Activated CD4-positive, alpha-beta T cell treated with anti-CD3 and anti-CD28 coated beads for 36 hours (primary cell): ENCODE measurements at regions not wholly inside any gene's neighbourhood (a gene's known extent, or its start where the extent isn't known, plus 50 kb on each side); places are given as distances from the start of the nearest gene placed in this dataset.

Experiments used
- ATAC-seq: fragments of 200-7000 bp; cut with Tn5 transposase; one replicate; pipeline ENCODE4 v1.10.0; 2021; ENCODE audit warnings: mild to moderate bottlenecking, moderate library complexity
- CTCF ChIA-PET: fragments of 350-600 bp; sonication (Branson Sonifier 250); formaldehyde crosslinking; loops from one replicate; lab custom pipeline; 2021; ENCODE audit warnings: antibody characterized with exemption; lab: Charles Lee
- POLR2A ChIA-PET: fragments of 350-600 bp; sonication (Branson Sonifier 250); formaldehyde crosslinking; loops from one replicate; lab custom pipeline; 2021; ENCODE audit warnings: antibody characterized with exemption, inconsistent platforms; lab: Charles Lee
- DNase-seq: peaks from one replicate; pipeline ENCODE4 v3.0.0-alpha.2; 2020
- H3K27ac Mint-ChIP-seq: one replicate; pipeline ENCODE4 v1.8.0; 2021; ENCODE audit warnings: mixed read lengths
- H3K27me3 Mint-ChIP-seq: one replicate; pipeline ENCODE4 v1.8.0; 2021; ENCODE audit warnings: mixed read lengths
- H3K36me3 Mint-ChIP-seq: one replicate; pipeline ENCODE4 v1.8.0; 2021; ENCODE audit warnings: low read depth, mixed read lengths
- H3K4me1 Mint-ChIP-seq: one replicate; pipeline ENCODE4 v1.8.0; 2021; ENCODE audit warnings: mixed read lengths
- H3K4me3 Mint-ChIP-seq: one replicate; pipeline ENCODE4 v1.8.0; 2021; ENCODE audit warnings: mild to moderate bottlenecking, moderate library complexity, mixed read lengths
- H3K9me3 Mint-ChIP-seq: one replicate; pipeline ENCODE4 v1.8.0; 2021; ENCODE audit warnings: low read depth, mixed read lengths
- intact Hi-C, 2 experiments: fragments of 100-400 bp; cut with DNase I in 1 of 2; cut with micrococcal nuclease in 1 of 2; formaldehyde crosslinking; loops; one replicate each; pipeline versions ENCODE4 v1.14.2 to v1.15.1; 2022 to 2024; cut with DNase I, micrococcal nuclease

- intact Hi-C loops = no loop called here
- no peak for ATAC-seq
- H3K9me3 Mint-ChIP-seq = no peaks in the 10 kb centered on the region
- ChIA-PET CTCF (interaction anchor here (0.6 kb wide), 1 partner anchor 281 kb away, joined by 3 read pairs; no protein-coding TSS in a partner anchor), POLR2A (no interaction called here)
- no peaks in the 10 kb centered on the region for H3K27me3 Mint-ChIP-seq
- no peaks in the 10 kb centered on the region for H3K36me3 Mint-ChIP-seq
- no peak for DNase-seq
- no peaks in the 10 kb centered on the region for H3K4me1 Mint-ChIP-seq
- no peak overlapping the region for H3K27ac Mint-ChIP-seq
- no peak overlapping the region for H3K4me3 Mint-ChIP-seq
Observed at GRCh38 chr12:41743835-41744234, 400.8 kb downstream of the GXYLT1 start.

DNA sequence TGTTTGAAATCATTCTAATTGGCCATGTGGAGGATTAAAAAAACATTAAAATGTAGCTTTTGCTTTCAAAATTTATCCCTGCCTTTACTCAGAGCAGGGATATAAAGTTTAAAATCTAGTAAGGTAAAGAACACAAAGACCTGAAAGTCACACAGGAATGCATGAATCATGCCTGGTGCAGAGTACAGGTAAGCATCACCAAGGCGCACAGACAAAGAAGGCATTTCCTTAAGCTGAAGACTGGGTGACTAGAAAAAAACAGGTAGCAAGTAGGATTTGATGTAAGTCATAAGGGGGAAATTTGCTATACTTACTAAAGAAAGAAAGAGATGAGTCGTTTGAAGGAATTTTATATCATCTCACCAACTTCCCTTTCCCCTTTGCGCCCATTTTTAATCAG lies 405.6 kb downstream of the GXYLT1 start:
- Mint-ChIP-seq H3K4me1 (no peaks in the 10 kb centered on the region), H3K27ac (no peak overlapping the region), H3K9me3 (no peaks in the 10 kb centered on the region), H3K36me3 (no peaks in the 10 kb centered on the region), H3K4me3 (no peak overlapping the region), H3K27me3 (no peaks in the 10 kb centered on the region)
- ChIA-PET POLR2A (no interaction called here), CTCF (no interaction called here)
- intact Hi-C loops = no loop called here
- ATAC-seq = no peak
- no peak for DNase-seq

DNA sequence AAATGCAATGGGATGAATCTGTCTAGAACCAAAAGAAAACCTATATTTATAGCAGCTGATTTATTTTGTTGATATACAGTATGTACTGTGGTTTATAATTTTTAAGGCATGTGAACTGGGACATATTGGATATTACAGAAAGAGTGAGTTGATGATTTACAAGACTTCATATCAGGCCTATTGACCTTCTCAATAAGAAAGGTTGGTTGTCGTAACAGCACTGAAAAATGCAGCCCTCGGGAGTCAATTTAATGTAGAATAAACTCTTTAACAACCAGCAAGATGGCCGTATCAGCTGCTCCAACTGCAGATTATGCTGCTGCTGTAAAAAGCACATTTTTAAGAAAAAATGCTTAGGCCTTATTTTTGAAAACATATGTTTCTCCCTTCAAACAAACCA lies 407.3 kb downstream of the GXYLT1 start:
- H3K9me3 Mint-ChIP-seq = no peaks in the 10 kb centered on the region
- no peaks in the 10 kb centered on the region for H3K36me3 Mint-ChIP-seq
- ChIA-PET POLR2A (no interaction called here), CTCF (no interaction called here)
- H3K4me3 Mint-ChIP-seq = no peak overlapping the region
- H3K27ac Mint-ChIP-seq = no peak overlapping the region
- ATAC-seq (no peak), DNase-seq (no peak)
- H3K27me3 Mint-ChIP-seq = no peaks in the 10 kb centered on the region
- no peaks in the 10 kb centered on the region for H3K4me1 Mint-ChIP-seq
- intact Hi-C loops = no loop called here

GRCh38 chr12:41736436-41736835 lies 408.2 kb downstream of the GXYLT1 start:
- no peak for DNase-seq
- Mint-ChIP-seq H3K36me3 (no peaks in the 10 kb centered on the region), H3K4me1 (no peaks in the 10 kb centered on the region), H3K9me3 (no peaks in the 10 kb centered on the region), H3K27ac (no peak overlapping the region), H3K4me3 (no peak overlapping the region), H3K27me3 (no peaks in the 10 kb centered on the region)
- ChIA-PET CTCF (no interaction called here), POLR2A (no interaction called here)
- intact Hi-C loops = no loop called here
- ATAC-seq = no peak

- POLR2A ChIA-PET = no interaction called here
Observed at GRCh38 chr12:41731691-41732090, 413.0 kb downstream of the GXYLT1 start.

GRCh38 chr12:41731061-41731460 lies 413.6 kb downstream of the GXYLT1 start:
- Mint-ChIP-seq H3K27me3 (no peaks in the 10 kb centered on the region), H3K27ac (no peak overlapping the region), H3K4me1 (no peaks in the 10 kb centered on the region), H3K9me3 (no peaks in the 10 kb centered on the region), H3K36me3 (no peaks in the 10 kb centered on the region), H3K4me3 (no peak overlapping the region)
- CTCF ChIA-PET = interaction anchor here (0.6 to 1.5 kb wide), 2 partner anchors 236 to 293 kb away, joined by 3 to 4 read pairs; no protein-coding TSS in a partner anchor
- ATAC-seq (no peak), DNase-seq (no peak)
- intact Hi-C loops = no loop called here
- POLR2A ChIA-PET = no interaction called here

More at GRCh38 chr12:41731691-41732090, 413.0 kb downstream of the GXYLT1 start:
- H3K4me3 Mint-ChIP-seq = no peak overlapping the region
- DNase-seq (no peak), ATAC-seq (no peak)
- H3K36me3 Mint-ChIP-seq = no peaks in the 10 kb centered on the region
- intact Hi-C loops = no loop called here
- H3K27ac Mint-ChIP-seq = no peak overlapping the region
- CTCF ChIA-PET = interaction anchor here (0.6 to 1.5 kb wide), 2 partner anchors 237 to 292 kb away, joined by 3 to 4 read pairs; no protein-coding TSS in a partner anchor
- no peaks in the 10 kb centered on the region for H3K27me3 Mint-ChIP-seq
- H3K4me1 Mint-ChIP-seq = no peaks in the 10 kb centered on the region
- no peaks in the 10 kb centered on the region for H3K9me3 Mint-ChIP-seq

DNA sequence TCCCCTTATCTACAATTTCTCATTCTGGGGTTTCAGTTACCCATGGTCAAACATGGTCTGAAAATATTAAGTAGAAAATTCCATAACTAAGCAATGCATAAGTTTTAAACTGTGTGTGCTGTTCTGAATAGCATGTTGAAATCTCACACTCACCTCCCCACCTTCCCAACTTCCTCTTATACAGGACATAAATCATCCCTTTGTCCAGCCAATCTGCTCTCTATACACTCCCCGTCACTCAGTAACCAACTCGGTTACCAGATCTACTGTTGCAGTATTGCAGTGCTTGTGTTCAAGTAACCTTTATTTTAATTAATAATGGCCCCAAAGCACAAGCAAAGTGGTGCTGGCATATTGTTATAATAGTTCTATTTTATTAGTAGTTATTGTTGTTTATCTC lies 420.5 kb downstream of the GXYLT1 start:
- H3K27ac Mint-ChIP-seq = no peak overlapping the region
- ATAC-seq = no peak
- DNase-seq = no peak
- no peaks in the 10 kb centered on the region for H3K9me3 Mint-ChIP-seq
- no peaks in the 10 kb centered on the region for H3K4me1 Mint-ChIP-seq
- intact Hi-C loops = no loop called here
- no peak overlapping the region for H3K4me3 Mint-ChIP-seq
- no peaks in the 10 kb centered on the region for H3K36me3 Mint-ChIP-seq
- POLR2A ChIA-PET = no interaction called here
- H3K27me3 Mint-ChIP-seq = peaks cover 1% of the 10 kb centered on the region
- CTCF ChIA-PET = no interaction called here

DNA sequence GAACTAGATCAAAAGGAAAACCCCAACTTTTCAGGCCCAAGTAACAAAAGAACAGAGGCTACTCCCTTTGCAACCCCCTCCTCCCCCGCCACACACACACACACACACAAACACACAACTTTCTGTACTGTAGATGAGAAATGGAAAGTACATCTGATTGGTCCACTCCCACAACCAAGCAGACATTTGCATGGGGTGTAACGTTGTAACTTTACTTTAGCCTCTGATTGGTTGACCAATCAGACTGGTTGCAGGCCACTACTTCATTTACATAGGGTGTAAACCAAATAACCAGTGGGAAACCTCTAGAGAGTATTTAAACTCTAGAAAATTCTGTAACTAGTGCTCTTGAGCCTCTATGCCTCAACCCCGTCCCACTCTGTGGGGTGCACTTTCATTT lies 425.5 kb downstream of the GXYLT1 start:
- H3K9me3 Mint-ChIP-seq = no peaks in the 10 kb centered on the region
- POLR2A ChIA-PET = no interaction called here
- no peak for ATAC-seq
- no peaks in the 10 kb centered on the region for H3K36me3 Mint-ChIP-seq
- H3K4me3 Mint-ChIP-seq = no peak overlapping the region
- intact Hi-C loops = no loop called here
- DNase-seq = no peak
- no peaks in the 10 kb centered on the region for H3K4me1 Mint-ChIP-seq
- CTCF ChIA-PET = no interaction called here
- H3K27ac Mint-ChIP-seq = no peak overlapping the region
- no peaks in the 10 kb centered on the region for H3K27me3 Mint-ChIP-seq

GRCh38 chr12:41715256-41715655 lies 429.4 kb downstream of the GXYLT1 start:
- DNase-seq (no peak), ATAC-seq (no peak)
- ChIA-PET CTCF (no interaction called here), POLR2A (no interaction called here)
- H3K4me3 Mint-ChIP-seq = no peak overlapping the region
- intact Hi-C loops = no loop called here
- no peaks in the 10 kb centered on the region for H3K27me3 Mint-ChIP-seq
- H3K27ac Mint-ChIP-seq = no peak overlapping the region
- no peaks in the 10 kb centered on the region for H3K4me1 Mint-ChIP-seq
- H3K36me3 Mint-ChIP-seq = no peaks in the 10 kb centered on the region
- no peaks in the 10 kb centered on the region for H3K9me3 Mint-ChIP-seq

DNA sequence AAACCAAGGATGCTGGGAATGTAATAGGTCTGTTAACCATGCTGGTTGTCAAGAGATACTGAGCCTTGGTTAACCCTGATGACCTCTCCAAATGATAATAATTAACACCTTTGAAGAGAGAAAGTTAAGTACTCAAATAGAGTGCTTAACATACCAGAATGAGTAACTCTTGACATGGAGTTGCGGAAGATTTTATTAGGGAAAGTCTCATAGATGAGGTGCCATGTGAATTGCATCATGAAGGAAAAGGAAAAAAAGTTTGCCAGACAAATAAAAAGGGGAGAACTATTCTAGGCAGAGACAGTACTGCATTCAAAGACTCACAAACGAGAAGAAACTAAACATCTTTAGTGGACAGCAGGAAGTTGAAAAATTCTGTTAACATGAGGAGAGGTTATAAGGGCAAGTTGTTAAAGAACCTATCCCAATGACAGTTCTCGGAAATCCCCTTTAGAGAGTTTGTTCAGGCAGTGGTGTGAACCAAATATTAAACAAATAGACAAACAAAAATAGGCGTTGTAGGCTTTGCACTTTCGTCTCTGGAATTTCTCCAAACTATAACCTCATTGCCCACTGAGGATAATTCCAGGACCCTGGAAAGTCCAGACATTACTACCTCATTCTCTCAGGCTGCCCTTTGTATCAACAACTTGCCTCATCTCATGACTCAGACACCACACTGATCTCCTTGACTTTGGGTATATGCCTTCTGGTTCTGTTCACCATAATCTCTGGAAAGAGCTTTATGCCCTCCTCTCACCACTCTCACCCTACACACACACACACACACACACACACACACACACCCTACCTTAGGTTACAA lies 435.0 kb downstream of the GXYLT1 start:
- Mint-ChIP-seq H3K27ac (no peak overlapping the region), H3K4me1 (no peaks in the 10 kb centered on the region), H3K4me3 (no peak overlapping the region), H3K36me3 (no peaks in the 10 kb centered on the region), H3K9me3 (no peaks in the 10 kb centered on the region), H3K27me3 (peaks cover 3% of the 10 kb centered on the region)
- ATAC-seq = no peak
- CTCF ChIA-PET = no interaction called here
- intact Hi-C loops = no loop called here
- no peak for DNase-seq
- POLR2A ChIA-PET = no interaction called here

DNA sequence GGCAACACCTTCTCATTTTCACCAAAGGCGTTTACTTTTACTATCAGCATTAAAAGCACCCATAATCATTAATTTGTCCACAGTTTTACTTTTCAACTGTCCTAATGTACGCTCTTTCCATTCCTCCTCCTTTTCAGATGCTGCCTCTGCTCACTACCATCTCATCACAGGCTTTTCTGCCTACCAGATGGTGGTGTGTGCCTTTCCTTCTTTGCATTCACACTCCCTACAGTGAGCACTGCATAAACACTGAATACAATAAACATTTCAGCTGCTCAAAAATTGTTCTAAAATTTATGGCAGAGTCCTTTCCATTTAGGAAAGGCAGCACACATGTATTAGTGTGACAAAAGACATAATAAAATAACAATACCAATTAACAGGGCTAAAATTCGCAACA lies 435.7 kb downstream of the GXYLT1 start:
- H3K9me3 Mint-ChIP-seq = no peaks in the 10 kb centered on the region
- no peak overlapping the region for H3K4me3 Mint-ChIP-seq
- H3K27me3 Mint-ChIP-seq = peaks cover 3% of the 10 kb centered on the region
- intact Hi-C loops = no loop called here
- ChIA-PET CTCF (no interaction called here), POLR2A (no interaction called here)
- no peak for ATAC-seq
- H3K27ac Mint-ChIP-seq = no peak overlapping the region
- no peak for DNase-seq
- no peaks in the 10 kb centered on the region for H3K4me1 Mint-ChIP-seq
- H3K36me3 Mint-ChIP-seq = no peaks in the 10 kb centered on the region

- intact Hi-C loops = no loop called here
- ChIA-PET CTCF (no interaction called here), POLR2A (no interaction called here)
- Mint-ChIP-seq H3K4me1 (no peaks in the 10 kb centered on the region), H3K9me3 (no peaks in the 10 kb centered on the region), H3K4me3 (no peak overlapping the region), H3K27ac (no peak overlapping the region), H3K27me3 (peaks cover 3% of the 10 kb centered on the region), H3K36me3 (no peaks in the 10 kb centered on the region)
- DNase-seq = no peak
- ATAC-seq = no peak
Observed at GRCh38 chr12:41706376-41706775, 438.3 kb downstream of the GXYLT1 start.
